ENCODE measurements at regions not wholly inside any gene's neighbourhood (a gene's known extent, or its start where the extent isn't known, plus 50 kb on each side); places are given as distances from the start of the nearest gene placed in this dataset.

- H3K4me3 ChIP-seq (ENCODE audit: low read length), result no peak overlapping the region
- H3K9ac ChIP-seq (ENCODE audit: low read length), result no peak overlapping the region
- no peak overlapping the region for H3K27ac ChIP-seq (ENCODE audit: low read length)
- H3K27me3 ChIP-seq (ENCODE audit: control insufficient read depth, insufficient read depth, low read length), result no peaks in the 10 kb centered on the region
- H3K4me1 ChIP-seq (ENCODE audit: control insufficient read depth, low read depth, low read length), result no peaks in the 10 kb centered on the region
- H3K36me3 ChIP-seq (ENCODE audit: control insufficient read depth, low read depth, low read length), result no peaks in the 10 kb centered on the region
- no peaks in the 10 kb centered on the region for H3K9me3 ChIP-seq (ENCODE audit: control insufficient read depth, low read depth, low read length)
These were observed 270.7 kb upstream of the SSTR1 start for GRCh38 chr14:37936971-37937370.

GRCh38 chr14:37939442-37940028 is 268.2 kb upstream of the SSTR1 start:
- Histone ChIP-seq H3K4me1 (ENCODE audit: control insufficient read depth, low read depth, low read length) (no peaks in the 10 kb centered on the region), H3K27me3 (ENCODE audit: control insufficient read depth, insufficient read depth, low read length) (no peaks in the 10 kb centered on the region), H3K9me3 (ENCODE audit: control insufficient read depth, low read depth, low read length) (no peaks in the 10 kb centered on the region), H3K4me3 (ENCODE audit: low read length) (no peak overlapping the region), H3K27ac (ENCODE audit: low read length) (no peak overlapping the region), H3K36me3 (ENCODE audit: control insufficient read depth, low read depth, low read length) (no peaks in the 10 kb centered on the region), H3K9ac (ENCODE audit: low read length) (no peak overlapping the region)

- Histone ChIP-seq H3K4me3 (ENCODE audit: low read length) (no peak overlapping the region), H3K9me3 (ENCODE audit: control insufficient read depth, low read depth, low read length) (no peaks in the 10 kb centered on the region), H3K9ac (ENCODE audit: low read length) (no peak overlapping the region), H3K4me1 (ENCODE audit: control insufficient read depth, low read depth, low read length) (no peaks in the 10 kb centered on the region), H3K27me3 (ENCODE audit: control insufficient read depth, insufficient read depth, low read length) (no peaks in the 10 kb centered on the region), H3K27ac (ENCODE audit: low read length) (no peak overlapping the region), H3K36me3 (ENCODE audit: control insufficient read depth, low read depth, low read length) (no peaks in the 10 kb centered on the region)
These were observed 261.7 kb upstream of the SSTR1 start for GRCh38 chr14:37945959-37946358.

GRCh38 chr14:37946819-37947218 is 260.9 kb upstream of the SSTR1 start:
- Histone ChIP-seq H3K4me1 (ENCODE audit: control insufficient read depth, low read depth, low read length) (no peaks in the 10 kb centered on the region), H3K9ac (ENCODE audit: low read length) (no peak overlapping the region), H3K27ac (ENCODE audit: low read length) (no peak overlapping the region), H3K27me3 (ENCODE audit: control insufficient read depth, insufficient read depth, low read length) (no peaks in the 10 kb centered on the region), H3K36me3 (ENCODE audit: control insufficient read depth, low read depth, low read length) (no peaks in the 10 kb centered on the region), H3K9me3 (ENCODE audit: control insufficient read depth, low read depth, low read length) (no peaks in the 10 kb centered on the region), H3K4me3 (ENCODE audit: low read length) (no peak overlapping the region)

- H3K9ac ChIP-seq (ENCODE audit: low read length), result no peak overlapping the region
- H3K4me1 ChIP-seq (ENCODE audit: control insufficient read depth, low read depth, low read length), result no peaks in the 10 kb centered on the region
- no peaks in the 10 kb centered on the region for H3K9me3 ChIP-seq (ENCODE audit: control insufficient read depth, low read depth, low read length)
- H3K27ac ChIP-seq (ENCODE audit: low read length), result no peak overlapping the region
- no peak overlapping the region for H3K4me3 ChIP-seq (ENCODE audit: low read length)
- no peaks in the 10 kb centered on the region for H3K36me3 ChIP-seq (ENCODE audit: control insufficient read depth, low read depth, low read length)
- H3K27me3 ChIP-seq (ENCODE audit: control insufficient read depth, insufficient read depth, low read length), result no peaks in the 10 kb centered on the region
These were observed 259.4 kb upstream of the SSTR1 start for GRCh38 chr14:37948266-37948665.

GRCh38 chr14:37968664-37969240 is 239.0 kb upstream of the SSTR1 start:
- no peak overlapping the region for H3K9ac ChIP-seq (ENCODE audit: low read length)

GRCh38 chr14:37969511-37969979 is 238.2 kb upstream of the SSTR1 start:
- no peaks in the 10 kb centered on the region for H3K4me1 ChIP-seq (ENCODE audit: control insufficient read depth, low read depth, low read length)
- H3K36me3 ChIP-seq (ENCODE audit: control insufficient read depth, low read depth, low read length), result no peaks in the 10 kb centered on the region
- H3K4me3 ChIP-seq (ENCODE audit: low read length), result no peak overlapping the region
- H3K27ac ChIP-seq (ENCODE audit: low read length), result no peak overlapping the region
- H3K9ac ChIP-seq (ENCODE audit: low read length), result no peak overlapping the region
- H3K9me3 ChIP-seq (ENCODE audit: control insufficient read depth, low read depth, low read length), result no peaks in the 10 kb centered on the region
- H3K27me3 ChIP-seq (ENCODE audit: control insufficient read depth, insufficient read depth, low read length), result no peaks in the 10 kb centered on the region

More at GRCh38 chr14:37968664-37969240, 239.0 kb upstream of the SSTR1 start:
- Histone ChIP-seq H3K36me3 (ENCODE audit: control insufficient read depth, low read depth, low read length) (no peaks in the 10 kb centered on the region), H3K27ac (ENCODE audit: low read length) (no peak overlapping the region), H3K4me1 (ENCODE audit: control insufficient read depth, low read depth, low read length) (no peaks in the 10 kb centered on the region), H3K9me3 (ENCODE audit: control insufficient read depth, low read depth, low read length) (no peaks in the 10 kb centered on the region), H3K4me3 (ENCODE audit: low read length) (no peak overlapping the region), H3K27me3 (ENCODE audit: control insufficient read depth, insufficient read depth, low read length) (no peaks in the 10 kb centered on the region)

GRCh38 chr14:37970696-37971095 is 237.0 kb upstream of the SSTR1 start:
- H3K36me3 ChIP-seq (ENCODE audit: control insufficient read depth, low read depth, low read length), result no peaks in the 10 kb centered on the region
- no peaks in the 10 kb centered on the region for H3K27me3 ChIP-seq (ENCODE audit: control insufficient read depth, insufficient read depth, low read length)
- no peaks in the 10 kb centered on the region for H3K4me1 ChIP-seq (ENCODE audit: control insufficient read depth, low read depth, low read length)
- H3K4me3 ChIP-seq (ENCODE audit: low read length), result no peak overlapping the region
- H3K27ac ChIP-seq (ENCODE audit: low read length), result no peak overlapping the region
- no peaks in the 10 kb centered on the region for H3K9me3 ChIP-seq (ENCODE audit: control insufficient read depth, low read depth, low read length)
- no peak overlapping the region for H3K9ac ChIP-seq (ENCODE audit: low read length)

GRCh38 chr14:37972941-37973887 is 234.5 kb upstream of the SSTR1 start:
- Histone ChIP-seq H3K27me3 (ENCODE audit: control insufficient read depth, insufficient read depth, low read length) (no peaks in the 10 kb centered on the region), H3K27ac (ENCODE audit: low read length) (no peak overlapping the region), H3K9ac (ENCODE audit: low read length) (no peak overlapping the region), H3K4me3 (ENCODE audit: low read length) (no peak overlapping the region), H3K36me3 (ENCODE audit: control insufficient read depth, low read depth, low read length) (no peaks in the 10 kb centered on the region), H3K4me1 (ENCODE audit: control insufficient read depth, low read depth, low read length) (no peaks in the 10 kb centered on the region), H3K9me3 (ENCODE audit: control insufficient read depth, low read depth, low read length) (no peaks in the 10 kb centered on the region)

- H3K4me3 ChIP-seq (ENCODE audit: low read length), result no peak overlapping the region
- no peaks in the 10 kb centered on the region for H3K4me1 ChIP-seq (ENCODE audit: control insufficient read depth, low read depth, low read length)
- no peaks in the 10 kb centered on the region for H3K27me3 ChIP-seq (ENCODE audit: control insufficient read depth, insufficient read depth, low read length)
- no peaks in the 10 kb centered on the region for H3K36me3 ChIP-seq (ENCODE audit: control insufficient read depth, low read depth, low read length)
- no peaks in the 10 kb centered on the region for H3K9me3 ChIP-seq (ENCODE audit: control insufficient read depth, low read depth, low read length)
- H3K9ac ChIP-seq (ENCODE audit: low read length), result no peak overlapping the region
- H3K27ac ChIP-seq (ENCODE audit: low read length), result no peak overlapping the region
These were observed 233.3 kb upstream of the SSTR1 start for GRCh38 chr14:37974421-37974820.

- H3K9me3 ChIP-seq (ENCODE audit: control insufficient read depth, low read depth, low read length), result peaks cover 12% of the 10 kb centered on the region
- H3K27me3 ChIP-seq (ENCODE audit: control insufficient read depth, insufficient read depth, low read length), result no peaks in the 10 kb centered on the region
- H3K36me3 ChIP-seq (ENCODE audit: control insufficient read depth, low read depth, low read length), result no peaks in the 10 kb centered on the region
- H3K4me1 ChIP-seq (ENCODE audit: control insufficient read depth, low read depth, low read length), result no peaks in the 10 kb centered on the region
- no peak overlapping the region for H3K27ac ChIP-seq (ENCODE audit: low read length)
- H3K4me3 ChIP-seq (ENCODE audit: low read length), result no peak overlapping the region
- no peak overlapping the region for H3K9ac ChIP-seq (ENCODE audit: low read length)
These were observed 230.2 kb upstream of the SSTR1 start for GRCh38 chr14:37977481-37977880.
